ENCODE measurements at regions not wholly inside any gene's neighbourhood (a gene's known extent, or its start where the extent isn't known, plus 50 kb on each side); places are given as distances from the start of the nearest gene placed in this dataset.

- TF ChIP-seq POLR2A (IDR thresholded peaks at IDR 0.05; ENCODE audit: low read depth, low read length): no peak
- no peak for TF ChIP-seq MYC (IDR thresholded peaks at IDR 0.05; ENCODE audit: low read depth, low read length)
- TF ChIP-seq CTCF (IDR thresholded peaks at IDR 0.05; ENCODE audit: extremely low read depth in 1 of 2, insufficient read depth in 1 of 2, low read depth in 1 of 2, low read length in 2 of 2): no peak
Measured at GRCh38 chr21:28663111-28663693, 329.5 kb downstream of the LTN1 start.
